HepG2 (cell line): ENCODE measurements at regions not wholly inside any gene's neighbourhood (a gene's known extent, or its start where the extent isn't known, plus 50 kb on each side); places are given as distances from the start of the nearest gene placed in this dataset.

Experiments
- ESRRA ChIP-seq: sonication (generic); formaldehyde crosslinking; IDR thresholded peaks from 2 replicates; pipeline ENCODE4 v1.5.1; 2020; ENCODE audit warnings: mild to moderate bottlenecking, low read depth, missing genetic modification reagents
- NFIC ChIP-seq: IDR thresholded peaks from 2 replicates; pipeline ENCODE4 v1.6.1; 2012; ENCODE audit warnings: mild to moderate bottlenecking, low read length, inconsistent platforms
- TBX3 ChIP-seq: fragments of 450-650 bp; IDR thresholded peaks from 2 replicates; pipeline ENCODE4 v1.6.1; 2017; ENCODE audit warnings: antibody characterized with exemption, mild to moderate bottlenecking, inconsistent platforms, borderline replicate concordance
- ZFP36L2 ChIP-seq: sonication (generic); formaldehyde crosslinking; IDR thresholded peaks from 2 replicates; pipeline ENCODE4 v1.4.0; 2020; ENCODE audit warnings: missing genetic modification reagents
- ZNF616 ChIP-seq: sonication (generic); formaldehyde crosslinking; IDR thresholded peaks from 2 replicates; pipeline ENCODE4 v1.5.0; 2020; ENCODE audit warnings: low read depth, mild to moderate bottlenecking, missing genetic modification reagents
- ZNF674 ChIP-seq: sonication (generic); formaldehyde crosslinking; IDR thresholded peaks from 2 replicates; pipeline ENCODE4 v1.5.0; 2020; ENCODE audit warnings: low read depth, mild to moderate bottlenecking, missing genetic modification reagents
- TF ChIP-seq, protein P1 (sequence below): sonication (generic); formaldehyde crosslinking; IDR thresholded peaks from 2 replicates; pipeline ENCODE4 v1.4.0; 2020; ENCODE audit warnings: missing genetic modification reagents, mild to moderate bottlenecking, borderline replicate concordance
- TF ChIP-seq, protein P2 (sequence below): sonication (generic); formaldehyde crosslinking; IDR thresholded peaks from 2 replicates; pipeline ENCODE4 v1.4.0; 2020; ENCODE audit warnings: missing genetic modification reagents
- TF ChIP-seq, protein P3 (sequence below): sonication (generic); formaldehyde crosslinking; IDR thresholded peaks from 2 replicates; pipeline ENCODE4 v1.4.0; 2020; ENCODE audit warnings: missing genetic modification reagents
- TF ChIP-seq, protein P4 (sequence below): sonication (generic); formaldehyde crosslinking; IDR thresholded peaks from 2 replicates; pipeline ENCODE4 v1.4.0; 2020; ENCODE audit warnings: missing genetic modification reagents, borderline replicate concordance

DNA sequence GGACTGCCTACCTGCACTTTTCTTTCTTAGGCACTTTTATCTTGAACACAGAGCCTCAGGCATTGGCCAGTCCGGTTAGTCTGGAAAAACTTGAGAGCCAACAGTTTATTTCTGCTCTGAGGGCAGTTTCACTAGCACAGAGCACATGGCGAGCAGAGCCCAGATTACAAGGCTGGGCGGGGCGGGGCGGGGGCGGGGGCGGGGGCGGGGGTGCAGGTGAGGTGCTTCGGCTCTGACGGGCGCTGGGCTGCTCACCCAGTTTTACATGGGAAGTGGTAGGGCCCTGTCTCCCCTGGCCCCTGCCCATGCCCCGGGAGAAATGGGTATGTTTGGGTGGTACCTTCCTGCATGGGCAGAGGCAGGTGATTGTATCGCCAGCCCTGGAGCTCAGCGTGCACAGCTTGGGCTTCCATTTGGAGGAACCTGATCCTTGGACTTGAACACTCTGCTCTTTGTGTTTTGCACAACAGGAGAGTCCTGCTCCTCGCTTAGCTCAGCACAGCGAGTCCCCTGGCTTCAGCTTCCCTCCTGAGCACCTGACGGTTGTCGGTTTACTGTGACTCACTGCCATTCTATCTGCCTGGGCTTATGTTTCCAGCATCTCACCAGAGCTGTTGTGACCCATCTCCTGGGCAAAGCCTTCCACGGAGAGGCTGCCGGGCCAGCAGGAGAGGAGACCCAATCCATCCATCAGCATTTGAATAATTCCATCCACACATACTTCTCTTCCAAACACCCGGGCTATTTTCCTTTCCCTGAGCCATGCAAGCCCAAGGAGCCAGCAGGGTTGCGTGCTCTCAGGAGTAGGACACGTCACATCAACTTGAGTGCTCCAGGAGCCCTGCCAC lies 108.5 kb downstream of the ARF6 start (continued):
- TF ChIP-seq, protein P1, sequence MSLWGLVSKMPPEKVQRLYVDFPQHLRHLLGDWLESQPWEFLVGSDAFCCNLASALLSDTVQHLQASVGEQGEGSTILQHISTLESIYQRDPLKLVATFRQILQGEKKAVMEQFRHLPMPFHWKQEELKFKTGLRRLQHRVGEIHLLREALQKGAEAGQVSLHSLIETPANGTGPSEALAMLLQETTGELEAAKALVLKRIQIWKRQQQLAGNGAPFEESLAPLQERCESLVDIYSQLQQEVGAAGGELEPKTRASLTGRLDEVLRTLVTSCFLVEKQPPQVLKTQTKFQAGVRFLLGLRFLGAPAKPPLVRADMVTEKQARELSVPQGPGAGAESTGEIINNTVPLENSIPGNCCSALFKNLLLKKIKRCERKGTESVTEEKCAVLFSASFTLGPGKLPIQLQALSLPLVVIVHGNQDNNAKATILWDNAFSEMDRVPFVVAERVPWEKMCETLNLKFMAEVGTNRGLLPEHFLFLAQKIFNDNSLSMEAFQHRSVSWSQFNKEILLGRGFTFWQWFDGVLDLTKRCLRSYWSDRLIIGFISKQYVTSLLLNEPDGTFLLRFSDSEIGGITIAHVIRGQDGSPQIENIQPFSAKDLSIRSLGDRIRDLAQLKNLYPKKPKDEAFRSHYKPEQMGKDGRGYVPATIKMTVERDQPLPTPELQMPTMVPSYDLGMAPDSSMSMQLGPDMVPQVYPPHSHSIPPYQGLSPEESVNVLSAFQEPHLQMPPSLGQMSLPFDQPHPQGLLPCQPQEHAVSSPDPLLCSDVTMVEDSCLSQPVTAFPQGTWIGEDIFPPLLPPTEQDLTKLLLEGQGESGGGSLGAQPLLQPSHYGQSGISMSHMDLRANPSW (CRISPR knock-in tag) = no peak
- TF ChIP-seq, protein P2, sequence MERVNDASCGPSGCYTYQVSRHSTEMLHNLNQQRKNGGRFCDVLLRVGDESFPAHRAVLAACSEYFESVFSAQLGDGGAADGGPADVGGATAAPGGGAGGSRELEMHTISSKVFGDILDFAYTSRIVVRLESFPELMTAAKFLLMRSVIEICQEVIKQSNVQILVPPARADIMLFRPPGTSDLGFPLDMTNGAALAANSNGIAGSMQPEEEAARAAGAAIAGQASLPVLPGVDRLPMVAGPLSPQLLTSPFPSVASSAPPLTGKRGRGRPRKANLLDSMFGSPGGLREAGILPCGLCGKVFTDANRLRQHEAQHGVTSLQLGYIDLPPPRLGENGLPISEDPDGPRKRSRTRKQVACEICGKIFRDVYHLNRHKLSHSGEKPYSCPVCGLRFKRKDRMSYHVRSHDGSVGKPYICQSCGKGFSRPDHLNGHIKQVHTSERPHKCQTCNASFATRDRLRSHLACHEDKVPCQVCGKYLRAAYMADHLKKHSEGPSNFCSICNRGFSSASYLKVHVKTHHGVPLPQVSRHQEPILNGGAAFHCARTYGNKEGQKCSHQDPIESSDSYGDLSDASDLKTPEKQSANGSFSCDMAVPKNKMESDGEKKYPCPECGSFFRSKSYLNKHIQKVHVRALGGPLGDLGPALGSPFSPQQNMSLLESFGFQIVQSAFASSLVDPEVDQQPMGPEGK (CRISPR knock-in tag) = 0 out of 2 replicates have a peak, but pooled peaks have one; percentile 59
- TF ChIP-seq TBX3 (no peak), ESRRA (0 out of 2 replicates have a peak, but pooled peaks have one; percentile 34), ZNF616 (CRISPR knock-in tag) (no peak), NFIC (no peak), ZNF674 (CRISPR knock-in tag) (no peak), ZFP36L2 (no peak)
- TF ChIP-seq, protein P3, sequence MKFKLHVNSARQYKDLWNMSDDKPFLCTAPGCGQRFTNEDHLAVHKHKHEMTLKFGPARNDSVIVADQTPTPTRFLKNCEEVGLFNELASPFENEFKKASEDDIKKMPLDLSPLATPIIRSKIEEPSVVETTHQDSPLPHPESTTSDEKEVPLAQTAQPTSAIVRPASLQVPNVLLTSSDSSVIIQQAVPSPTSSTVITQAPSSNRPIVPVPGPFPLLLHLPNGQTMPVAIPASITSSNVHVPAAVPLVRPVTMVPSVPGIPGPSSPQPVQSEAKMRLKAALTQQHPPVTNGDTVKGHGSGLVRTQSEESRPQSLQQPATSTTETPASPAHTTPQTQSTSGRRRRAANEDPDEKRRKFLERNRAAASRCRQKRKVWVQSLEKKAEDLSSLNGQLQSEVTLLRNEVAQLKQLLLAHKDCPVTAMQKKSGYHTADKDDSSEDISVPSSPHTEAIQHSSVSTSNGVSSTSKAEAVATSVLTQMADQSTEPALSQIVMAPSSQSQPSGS (CRISPR knock-in tag) = 0 out of 2 replicates have a peak, but pooled peaks have one; percentile 42
- TF ChIP-seq, protein P4, sequence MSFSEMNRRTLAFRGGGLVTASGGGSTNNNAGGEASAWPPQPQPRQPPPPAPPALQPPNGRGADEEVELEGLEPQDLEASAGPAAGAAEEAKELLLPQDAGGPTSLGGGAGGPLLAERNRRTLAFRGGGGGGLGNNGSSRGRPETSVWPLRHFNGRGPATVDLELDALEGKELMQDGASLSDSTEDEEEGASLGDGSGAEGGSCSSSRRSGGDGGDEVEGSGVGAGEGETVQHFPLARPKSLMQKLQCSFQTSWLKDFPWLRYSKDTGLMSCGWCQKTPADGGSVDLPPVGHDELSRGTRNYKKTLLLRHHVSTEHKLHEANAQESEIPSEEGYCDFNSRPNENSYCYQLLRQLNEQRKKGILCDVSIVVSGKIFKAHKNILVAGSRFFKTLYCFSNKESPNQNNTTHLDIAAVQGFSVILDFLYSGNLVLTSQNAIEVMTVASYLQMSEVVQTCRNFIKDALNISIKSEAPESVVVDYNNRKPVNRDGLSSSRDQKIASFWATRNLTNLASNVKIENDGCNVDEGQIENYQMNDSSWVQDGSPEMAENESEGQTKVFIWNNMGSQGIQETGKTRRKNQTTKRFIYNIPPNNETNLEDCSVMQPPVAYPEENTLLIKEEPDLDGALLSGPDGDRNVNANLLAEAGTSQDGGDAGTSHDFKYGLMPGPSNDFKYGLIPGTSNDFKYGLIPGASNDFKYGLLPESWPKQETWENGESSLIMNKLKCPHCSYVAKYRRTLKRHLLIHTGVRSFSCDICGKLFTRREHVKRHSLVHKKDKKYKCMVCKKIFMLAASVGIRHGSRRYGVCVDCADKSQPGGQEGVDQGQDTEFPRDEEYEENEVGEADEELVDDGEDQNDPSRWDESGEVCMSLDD (CRISPR knock-in tag) = no peak
